ENCODE measurements at regions not wholly inside any gene's neighbourhood (a gene's known extent, or its start where the extent isn't known, plus 50 kb on each side); places are given as distances from the start of the nearest gene placed in this dataset.
"Not testable (repeated sequence)": the region's sequence is repeated elsewhere in the genome, so short reads cannot be mapped to it uniquely, and the experiment has no call there.

GRCh38 chr2:234392041-234392615, 104.8 kb downstream of the ARL4C start:
- ATAC-seq (no peak), DNase-seq (no peak)
- peaks cover 4% of the 10 kb centered on the region for H3K9me3 Mint-ChIP-seq (ENCODE audit: insufficient read depth)
- H3K27me3 Mint-ChIP-seq (ENCODE audit: low read depth): no peaks in the 10 kb centered on the region
- no peak overlapping the region for H3K27ac Mint-ChIP-seq
- no peak overlapping the region for H3K4me3 Mint-ChIP-seq
- no peaks in the 10 kb centered on the region for H3K36me3 Mint-ChIP-seq (ENCODE audit: low read depth)
- H3K4me1 Mint-ChIP-seq (ENCODE audit: low read depth): peaks cover 37% of the 10 kb centered on the region
- CTCF ChIA-PET: interaction anchor here (0.7 to 1.4 kb wide), 3 partner anchors 9 to 30 kb away, joined by 3 to 4 read pairs (median 4); no protein-coding TSS in a partner anchor
- POLR2A ChIA-PET: no interaction called here

- H3K9me3 Mint-ChIP-seq (ENCODE audit: insufficient read depth): peaks cover 4% of the 10 kb centered on the region
- H3K4me1 Mint-ChIP-seq (ENCODE audit: low read depth): peaks cover 37% of the 10 kb centered on the region
- POLR2A ChIA-PET: no interaction called here
- no peak for DNase-seq
- no peak overlapping the region for H3K27ac Mint-ChIP-seq
- peaks cover 2% of the 10 kb centered on the region for H3K36me3 Mint-ChIP-seq (ENCODE audit: low read depth)
- no peak for ATAC-seq
- CTCF ChIA-PET: interaction anchor here (0.7 to 1.0 kb wide), 2 partner anchors 9 to 31 kb away, joined by 3 to 4 read pairs; no protein-coding TSS in a partner anchor
- H3K4me3 Mint-ChIP-seq: no peak overlapping the region
- no peaks in the 10 kb centered on the region for H3K27me3 Mint-ChIP-seq (ENCODE audit: low read depth)
These were observed 105.3 kb downstream of the ARL4C start for GRCh38 chr2:234391625-234392024.

- CTCF ChIA-PET; H3K27ac Mint-ChIP-seq; ATAC-seq; H3K36me3 Mint-ChIP-seq (ENCODE audit: low read depth); POLR2A ChIA-PET; H3K27me3 Mint-ChIP-seq (ENCODE audit: low read depth); DNase-seq; H3K4me3 Mint-ChIP-seq; H3K9me3 Mint-ChIP-seq (ENCODE audit: insufficient read depth): not testable (repeated sequence)
- peaks cover 33% of the 10 kb centered on the region for H3K4me1 Mint-ChIP-seq (ENCODE audit: low read depth)
These were observed 107.2 kb downstream of the ARL4C start for GRCh38 chr2:234389661-234390060.

GRCh38 chr2:234388591-234388990, 108.3 kb downstream of the ARL4C start:
- CTCF ChIA-PET: no interaction called here
- Mint-ChIP-seq H3K4me3 (no peak overlapping the region), H3K4me1 (ENCODE audit: low read depth) (peaks cover 22% of the 10 kb centered on the region), H3K36me3 (ENCODE audit: low read depth) (peaks cover 7% of the 10 kb centered on the region), H3K27ac (no peak overlapping the region), H3K27me3 (ENCODE audit: low read depth) (no peaks in the 10 kb centered on the region), H3K9me3 (ENCODE audit: insufficient read depth) (peaks cover 11% of the 10 kb centered on the region)
- DNase-seq (no peak), ATAC-seq (no peak)
- POLR2A ChIA-PET: no interaction called here

GRCh38 chr2:234386971-234387370, 109.9 kb downstream of the ARL4C start:
- no peaks in the 10 kb centered on the region for H3K27me3 Mint-ChIP-seq (ENCODE audit: low read depth)
- no peak overlapping the region for H3K4me3 Mint-ChIP-seq
- peaks cover 15% of the 10 kb centered on the region for H3K9me3 Mint-ChIP-seq (ENCODE audit: insufficient read depth)
- no peak overlapping the region for H3K27ac Mint-ChIP-seq
- ATAC-seq (no peak), DNase-seq (no peak)
- peaks cover 7% of the 10 kb centered on the region for H3K36me3 Mint-ChIP-seq (ENCODE audit: low read depth)
- POLR2A ChIA-PET: no interaction called here
- peaks cover 8% of the 10 kb centered on the region for H3K4me1 Mint-ChIP-seq (ENCODE audit: low read depth)
- CTCF ChIA-PET: no interaction called here

GRCh38 chr2:234382131-234382530, 114.8 kb downstream of the ARL4C start:
- Mint-ChIP-seq H3K36me3 (ENCODE audit: low read depth) (peaks cover 9% of the 10 kb centered on the region), H3K4me3 (no peak overlapping the region), H3K4me1 (ENCODE audit: low read depth) (no peaks in the 10 kb centered on the region), H3K9me3 (ENCODE audit: insufficient read depth) (peaks cover 11% of the 10 kb centered on the region), H3K27ac (no peak overlapping the region), H3K27me3 (ENCODE audit: low read depth) (no peaks in the 10 kb centered on the region)
- ChIA-PET POLR2A (no interaction called here), CTCF (interaction anchor here (0.8 to 1.3 kb wide), 2 partner anchors 8 to 10 kb away, joined by 3 to 4 read pairs; no protein-coding TSS in a partner anchor)
- DNase-seq: no peak
- ATAC-seq: no peak

- H3K4me1 Mint-ChIP-seq (ENCODE audit: low read depth); H3K27me3 Mint-ChIP-seq (ENCODE audit: low read depth); POLR2A ChIA-PET; DNase-seq; ATAC-seq; H3K9me3 Mint-ChIP-seq (ENCODE audit: insufficient read depth); H3K36me3 Mint-ChIP-seq (ENCODE audit: low read depth); H3K4me3 Mint-ChIP-seq: not testable (repeated sequence)
- CTCF ChIA-PET: interaction anchor here (1.3 kb wide), 1 partner anchor 12 kb away, joined by 3 read pairs; no protein-coding TSS in a partner anchor
- peak overlapping the region; percentile 39 for H3K27ac Mint-ChIP-seq
These were observed 117.9 kb downstream of the ARL4C start for GRCh38 chr2:234378958-234379357.

GRCh38 chr2:234378440-234378839, 118.4 kb downstream of the ARL4C start:
- H3K27me3 Mint-ChIP-seq (ENCODE audit: low read depth): no peaks in the 10 kb centered on the region
- POLR2A ChIA-PET: no interaction called here
- CTCF ChIA-PET: interaction anchor here (1.3 kb wide), 1 partner anchor 12 kb away, joined by 3 read pairs; no protein-coding TSS in a partner anchor
- H3K4me1 Mint-ChIP-seq (ENCODE audit: low read depth): peaks cover 9% of the 10 kb centered on the region
- ATAC-seq (no peak), DNase-seq (no peak)
- H3K27ac Mint-ChIP-seq: no peak overlapping the region
- peaks cover 4% of the 10 kb centered on the region for H3K9me3 Mint-ChIP-seq (ENCODE audit: insufficient read depth)
- H3K4me3 Mint-ChIP-seq: no peak overlapping the region
- H3K36me3 Mint-ChIP-seq (ENCODE audit: low read depth): peaks cover 2% of the 10 kb centered on the region

GRCh38 chr2:234377761-234378391, 119.0 kb downstream of the ARL4C start:
- Mint-ChIP-seq H3K27ac (no peak overlapping the region), H3K27me3 (ENCODE audit: low read depth) (no peaks in the 10 kb centered on the region), H3K4me1 (ENCODE audit: low read depth) (peaks cover 15% of the 10 kb centered on the region), H3K36me3 (ENCODE audit: low read depth) (peaks cover 2% of the 10 kb centered on the region), H3K4me3 (no peak overlapping the region), H3K9me3 (ENCODE audit: insufficient read depth) (peaks cover 4% of the 10 kb centered on the region)
- no peak for ATAC-seq
- CTCF ChIA-PET: interaction anchor here (1.3 kb wide), 1 partner anchor 11 kb away, joined by 3 read pairs; no protein-coding TSS in a partner anchor
- POLR2A ChIA-PET: no interaction called here
- DNase-seq: no peak

GRCh38 chr2:234376229-234376628, 120.7 kb downstream of the ARL4C start:
- peaks cover 2% of the 10 kb centered on the region for H3K36me3 Mint-ChIP-seq (ENCODE audit: low read depth)
- H3K4me1 Mint-ChIP-seq (ENCODE audit: low read depth): peaks cover 31% of the 10 kb centered on the region
- ChIA-PET CTCF (no interaction called here), POLR2A (no interaction called here)
- ATAC-seq (no peak), DNase-seq (no peak)
- no peak overlapping the region for H3K27ac Mint-ChIP-seq
- no peak overlapping the region for H3K4me3 Mint-ChIP-seq
- H3K9me3 Mint-ChIP-seq (ENCODE audit: insufficient read depth): no peaks in the 10 kb centered on the region
- no peaks in the 10 kb centered on the region for H3K27me3 Mint-ChIP-seq (ENCODE audit: low read depth)

GRCh38 chr2:234375176-234375880, 121.6 kb downstream of the ARL4C start:
- POLR2A ChIA-PET: no interaction called here
- ATAC-seq: no peak

GRCh38 chr2:234374736-234375135, 122.1 kb downstream of the ARL4C start:
- Mint-ChIP-seq H3K4me1 (ENCODE audit: low read depth) (peaks cover 45% of the 10 kb centered on the region), H3K27ac (no peak overlapping the region), H3K27me3 (ENCODE audit: low read depth) (no peaks in the 10 kb centered on the region), H3K36me3 (ENCODE audit: low read depth) (peaks cover 2% of the 10 kb centered on the region), H3K9me3 (ENCODE audit: insufficient read depth) (no peaks in the 10 kb centered on the region), H3K4me3 (no peak overlapping the region)
- CTCF ChIA-PET: interaction anchor here (1.4 to 2.3 kb wide), 3 partner anchors 8 to 386 kb away, joined by 4 to 6 read pairs (median 4); no protein-coding TSS in a partner anchor
- POLR2A ChIA-PET: no interaction called here
- ATAC-seq (no peak), DNase-seq (no peak)

More at GRCh38 chr2:234375176-234375880, 121.6 kb downstream of the ARL4C start:
- H3K4me1 Mint-ChIP-seq (ENCODE audit: low read depth): peaks cover 39% of the 10 kb centered on the region
- H3K27ac Mint-ChIP-seq: no peak overlapping the region
- no peaks in the 10 kb centered on the region for H3K27me3 Mint-ChIP-seq (ENCODE audit: low read depth)
- peaks cover 2% of the 10 kb centered on the region for H3K36me3 Mint-ChIP-seq (ENCODE audit: low read depth)
- CTCF ChIA-PET: interaction anchor here (1.4 to 1.9 kb wide), 2 partner anchors 7 to 386 kb away, joined by 4 read pairs; no protein-coding TSS in a partner anchor
- DNase-seq: no peak
- no peaks in the 10 kb centered on the region for H3K9me3 Mint-ChIP-seq (ENCODE audit: insufficient read depth)
- no peak overlapping the region for H3K4me3 Mint-ChIP-seq

Measured in activated CD8-positive, alpha-beta T cell treated with anti-CD3 and anti-CD28 coated beads, Interleukin-2, amount 10 ng/mL, durations not matched to agents 7 days and 5 days (primary cell).